ENCODE measurements at regions not wholly inside any gene's neighbourhood (a gene's known extent, or its start where the extent isn't known, plus 50 kb on each side); places are given as distances from the start of the nearest gene placed in this dataset.

GRCh38 chr3:150020527-150020926 is 49.8 kb upstream of the PFN2 start:
- TF ChIP-seq, protein P1, sequence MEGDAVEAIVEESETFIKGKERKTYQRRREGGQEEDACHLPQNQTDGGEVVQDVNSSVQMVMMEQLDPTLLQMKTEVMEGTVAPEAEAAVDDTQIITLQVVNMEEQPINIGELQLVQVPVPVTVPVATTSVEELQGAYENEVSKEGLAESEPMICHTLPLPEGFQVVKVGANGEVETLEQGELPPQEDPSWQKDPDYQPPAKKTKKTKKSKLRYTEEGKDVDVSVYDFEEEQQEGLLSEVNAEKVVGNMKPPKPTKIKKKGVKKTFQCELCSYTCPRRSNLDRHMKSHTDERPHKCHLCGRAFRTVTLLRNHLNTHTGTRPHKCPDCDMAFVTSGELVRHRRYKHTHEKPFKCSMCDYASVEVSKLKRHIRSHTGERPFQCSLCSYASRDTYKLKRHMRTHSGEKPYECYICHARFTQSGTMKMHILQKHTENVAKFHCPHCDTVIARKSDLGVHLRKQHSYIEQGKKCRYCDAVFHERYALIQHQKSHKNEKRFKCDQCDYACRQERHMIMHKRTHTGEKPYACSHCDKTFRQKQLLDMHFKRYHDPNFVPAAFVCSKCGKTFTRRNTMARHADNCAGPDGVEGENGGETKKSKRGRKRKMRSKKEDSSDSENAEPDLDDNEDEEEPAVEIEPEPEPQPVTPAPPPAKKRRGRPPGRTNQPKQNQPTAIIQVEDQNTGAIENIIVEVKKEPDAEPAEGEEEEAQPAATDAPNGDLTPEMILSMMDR (IDR thresholded peaks at IDR 0.05), result no peak
- no peak for TF ChIP-seq POLR2A (IDR thresholded peaks at IDR 0.05)
